T-cell (primary cell): ENCODE measurements at regions not wholly inside any gene's neighbourhood (a gene's known extent, or its start where the extent isn't known, plus 50 kb on each side); places are given as distances from the start of the nearest gene placed in this dataset.

Source experiments
- ATAC-seq, 4 experiments: fragments of 200-7000 bp in 3 of 4; fragments of 150-1000 bp in 1 of 4; cut with Tn5 transposase; replicated peaks in 1 of 4; 1 replicate in 3 of 4; 2 replicates in 1 of 4; pipeline ENCODE4 v1.10.0; 2021; ENCODE audit warnings: moderate library complexity in 3 of 4, mild to moderate bottlenecking in 2 of 4, moderate number of reproducible peaks in 1 of 4
- CTCF ChIA-PET, 2 donors: fragments of 300-600 bp; sonication (Branson Sonifier 250); formaldehyde crosslinking; loops; one replicate each; lab custom pipeline; 2022; ENCODE audit warnings: antibody characterized with exemption in 2 of 2; lab: Charles Lee
- POLR2A ChIA-PET, 2 donors: fragments of 300-600 bp; sonication (Branson Sonifier 250); formaldehyde crosslinking; loops; one replicate each; lab custom pipeline; 2022; ENCODE audit warnings: antibody characterized with exemption in 2 of 2; lab: Charles Lee
- DNase-seq, 35 experiments: peaks; one replicate each; pipeline versions ENCODE4 v3.0.0 to v3.0.0-alpha.2; 2013 to 2023
- H3K27ac ChIP-seq: one replicate; pipeline ENCODE4 v1.5.1; 2013; ENCODE audit warnings: low read length
- H3K27me3 ChIP-seq, 2 experiments: replicated peaks in 1 of 2; 1 replicate in 1 of 2; 2 replicates in 1 of 2; pipeline versions ENCODE4 v1.6.1 to v1.7.0; 2013; ENCODE audit warnings: low read length in 1 of 2, mixed read lengths in 1 of 2; ENCODE audit not compliant: control insufficient read depth in 2 of 2, insufficient read depth in 2 of 2; ENCODE audit errors: extremely low read depth in 1 of 2
- H3K36me3 ChIP-seq, 2 donors: 1 replicate in 1 of 2; 2 replicates in 1 of 2; pipeline versions ENCODE4 v1.6.1 to v1.7.0; 2013; ENCODE audit warnings: low read length in 1 of 2; ENCODE audit not compliant: control insufficient read depth in 2 of 2, insufficient read depth in 1 of 2; ENCODE audit errors: extremely low read depth in 1 of 2
- H3K4me1 ChIP-seq, 2 experiments: 1 replicate in 1 of 2; 2 replicates in 1 of 2; pipeline versions ENCODE4 v1.6.1 to v1.7.0; 2013; ENCODE audit warnings: low read length in 2 of 2, mixed read lengths in 1 of 2; ENCODE audit not compliant: insufficient read depth in 2 of 2, control insufficient read depth in 1 of 2; ENCODE audit errors: extremely low read depth in 1 of 2
- H3K4me3 ChIP-seq, 2 donors: 1 replicate in 1 of 2; 2 replicates in 1 of 2; pipeline versions ENCODE4 v1.5.1 to v1.7.0; 2013; ENCODE audit warnings: mild to moderate bottlenecking in 2 of 2, low read length in 1 of 2, moderate library complexity in 1 of 2; ENCODE audit not compliant: control insufficient read depth in 1 of 2; ENCODE audit errors: extremely low read depth in 1 of 2
- H3K9me3 ChIP-seq: 2 replicates; pipeline ENCODE4 v1.7.0; 2013
- H3K27ac Mint-ChIP-seq, 2 donors: one replicate each; pipeline ENCODE4 v1.8.0; 2020 to 2021; ENCODE audit warnings: mild to moderate bottlenecking in 2 of 2, mixed read lengths in 2 of 2
- H3K27me3 Mint-ChIP-seq, 2 donors: one replicate each; pipeline ENCODE4 v1.8.0; 2021 to 2022; ENCODE audit warnings: mixed read lengths in 2 of 2
- H3K36me3 Mint-ChIP-seq: one replicate; pipeline ENCODE4 v1.8.0; 2021; ENCODE audit warnings: mixed read lengths
- H3K4me1 Mint-ChIP-seq, 3 donors: one replicate each; pipeline ENCODE4 v1.8.0; 2020 to 2022; ENCODE audit warnings: mixed read lengths in 3 of 3, mild to moderate bottlenecking in 1 of 3
- H3K4me3 Mint-ChIP-seq, 3 donors: one replicate each; pipeline ENCODE4 v1.8.0; 2020 to 2022; ENCODE audit warnings: mild to moderate bottlenecking in 3 of 3, mixed read lengths in 3 of 3, moderate library complexity in 3 of 3
- H3K9me3 Mint-ChIP-seq, 3 donors: one replicate each; pipeline ENCODE4 v1.8.0; 2020 to 2022; ENCODE audit warnings: mixed read lengths in 3 of 3
- WGBS: methylation state at CpG from one replicate; pipeline ENCODE4 v1.1.5; 2013; ENCODE audit warnings: missing lambda C conversion rate; ENCODE audit not compliant: insufficient coverage; 5-methylcytosine and 5-hydroxymethylcytosine counted together

GRCh38 chr7:113209449-113210203, 91.3 kb upstream of the SMIM30 start:
- Mint-ChIP-seq H3K4me1 (no peaks in the 10 kb centered on the region), H3K27ac (no peak overlapping the region), H3K9me3 (peaks cover 0 to 3% (median 0%) of the 10 kb centered on the region in 3 donors), H3K4me3 (no peak overlapping the region), H3K36me3 (no peaks in the 10 kb centered on the region), H3K27me3 (no peaks in the 10 kb centered on the region)
- ATAC-seq (no peak), DNase-seq (no peak)
- no peaks in the 10 kb centered on the region for H3K27me3 ChIP-seq
- no peak overlapping the region for H3K27ac ChIP-seq
- no peaks in the 10 kb centered on the region for H3K36me3 ChIP-seq
- WGBS: no CpG with 5 or more reads among the region's 1 CpG
- CTCF ChIA-PET: no interaction called here
- no peaks in the 10 kb centered on the region for H3K9me3 ChIP-seq
- H3K4me1 ChIP-seq: no peaks in the 10 kb centered on the region
- POLR2A ChIA-PET: no interaction called here
- H3K4me3 ChIP-seq: no peak overlapping the region

GRCh38 chr7:113207931-113208330, 89.6 kb upstream of the SMIM30 start:
- H3K4me3 ChIP-seq: no peak overlapping the region
- no peaks in the 10 kb centered on the region for H3K9me3 ChIP-seq
- no peak for DNase-seq
- H3K4me1 ChIP-seq: no peaks in the 10 kb centered on the region
- Mint-ChIP-seq H3K36me3 (no peaks in the 10 kb centered on the region), H3K27me3 (no peaks in the 10 kb centered on the region), H3K4me1 (no peaks in the 10 kb centered on the region), H3K4me3 (no peak overlapping the region), H3K9me3 (peaks cover 0 to 3% (median 0%) of the 10 kb centered on the region in 3 donors), H3K27ac (no peak overlapping the region)
- no peaks in the 10 kb centered on the region for H3K27me3 ChIP-seq
- ChIA-PET CTCF (no interaction called here), POLR2A (no interaction called here)
- no peaks in the 10 kb centered on the region for H3K36me3 ChIP-seq
- no peak overlapping the region for H3K27ac ChIP-seq
- no peak for ATAC-seq
- no CpG with 5 or more reads among the region's 2 CpGs for WGBS

GRCh38 chr7:113207441-113207840, 89.1 kb upstream of the SMIM30 start:
- ATAC-seq (no peak), DNase-seq (no peak)
- Histone ChIP-seq H3K27ac (no peak overlapping the region), H3K36me3 (no peaks in the 10 kb centered on the region), H3K4me3 (no peak overlapping the region), H3K4me1 (no peaks in the 10 kb centered on the region), H3K9me3 (no peaks in the 10 kb centered on the region), H3K27me3 (no peaks in the 10 kb centered on the region)
- CTCF ChIA-PET: no interaction called here
- Mint-ChIP-seq H3K4me3 (no peak overlapping the region), H3K4me1 (no peaks in the 10 kb centered on the region), H3K27ac (no peak overlapping the region), H3K27me3 (no peaks in the 10 kb centered on the region), H3K9me3 (no peaks in the 10 kb centered on the region), H3K36me3 (no peaks in the 10 kb centered on the region)
- no CpG with 5 or more reads among the region's 3 CpGs for WGBS
- POLR2A ChIA-PET: no interaction called here

- Mint-ChIP-seq H3K36me3 (no peaks in the 10 kb centered on the region), H3K27ac (no peak overlapping the region), H3K4me3 (no peak overlapping the region), H3K27me3 (no peaks in the 10 kb centered on the region), H3K4me1 (no peaks in the 10 kb centered on the region), H3K9me3 (no peaks in the 10 kb centered on the region)
- H3K9me3 ChIP-seq: no peaks in the 10 kb centered on the region
- no peak overlapping the region for H3K27ac ChIP-seq
- H3K36me3 ChIP-seq: no peaks in the 10 kb centered on the region
- ChIA-PET CTCF (no interaction called here), POLR2A (no interaction called here)
- ATAC-seq (no peak), DNase-seq (no peak)
- no peaks in the 10 kb centered on the region for H3K4me1 ChIP-seq
- H3K4me3 ChIP-seq: no peak overlapping the region
- no peaks in the 10 kb centered on the region for H3K27me3 ChIP-seq
These were observed 86.1 kb upstream of the SMIM30 start for GRCh38 chr7:113204415-113204814.

GRCh38 chr7:113202284-113202683, 83.9 kb upstream of the SMIM30 start:
- H3K36me3 Mint-ChIP-seq: no peaks in the 10 kb centered on the region
- ChIA-PET POLR2A (interaction anchor here in 1 of 2 donors (0.7 kb wide), 1 partner anchor 619 kb away, joined by 3 read pairs; no protein-coding TSS in a partner anchor), CTCF (no interaction called here)
- no peaks in the 10 kb centered on the region for H3K27me3 ChIP-seq
- H3K27me3 Mint-ChIP-seq: no peaks in the 10 kb centered on the region
- H3K4me1 Mint-ChIP-seq: no peaks in the 10 kb centered on the region
- no peak for ATAC-seq
- no peak for DNase-seq
- H3K4me3 ChIP-seq: no peak overlapping the region
- H3K36me3 ChIP-seq: no peaks in the 10 kb centered on the region
- H3K4me3 Mint-ChIP-seq: no peak overlapping the region
- H3K9me3 Mint-ChIP-seq: no peaks in the 10 kb centered on the region
- no peaks in the 10 kb centered on the region for H3K4me1 ChIP-seq
- H3K27ac Mint-ChIP-seq: no peak overlapping the region
- no peak overlapping the region for H3K27ac ChIP-seq
- H3K9me3 ChIP-seq: no peaks in the 10 kb centered on the region

- Histone ChIP-seq H3K27me3 (no peaks in the 10 kb centered on the region), H3K27ac (no peak overlapping the region), H3K4me1 (no peaks in the 10 kb centered on the region), H3K4me3 (no peak overlapping the region), H3K36me3 (no peaks in the 10 kb centered on the region), H3K9me3 (no peaks in the 10 kb centered on the region)
- Mint-ChIP-seq H3K27ac (no peak overlapping the region), H3K36me3 (no peaks in the 10 kb centered on the region), H3K4me1 (no peaks in the 10 kb centered on the region), H3K27me3 (no peaks in the 10 kb centered on the region), H3K9me3 (no peaks in the 10 kb centered on the region), H3K4me3 (no peak overlapping the region)
- no peak for DNase-seq
- no peak for ATAC-seq
- CTCF ChIA-PET: no interaction called here
- POLR2A ChIA-PET: no interaction called here
- WGBS: no CpG with 5 or more reads among the region's 2 CpGs
These were observed 81.9 kb upstream of the SMIM30 start for GRCh38 chr7:113200281-113200680.

- CTCF ChIA-PET: no interaction called here
These were observed 81.5 kb upstream of the SMIM30 start for GRCh38 chr7:113199841-113200240.

More at GRCh38 chr7:113199841-113200240, 81.5 kb upstream of the SMIM30 start:
- H3K27me3 ChIP-seq: no peaks in the 10 kb centered on the region
- H3K4me1 ChIP-seq: no peaks in the 10 kb centered on the region
- H3K27ac ChIP-seq: no peak overlapping the region
- H3K4me3 ChIP-seq: no peak overlapping the region
- H3K27me3 Mint-ChIP-seq: no peaks in the 10 kb centered on the region
- H3K9me3 Mint-ChIP-seq: no peaks in the 10 kb centered on the region
- H3K9me3 ChIP-seq: no peaks in the 10 kb centered on the region
- no peaks in the 10 kb centered on the region for H3K36me3 Mint-ChIP-seq
- WGBS: no CpG with 5 or more reads among the region's 2 CpGs
- H3K4me3 Mint-ChIP-seq: no peak overlapping the region
- no peak overlapping the region for H3K27ac Mint-ChIP-seq
- ATAC-seq: no peak
- DNase-seq: no peak
- H3K36me3 ChIP-seq: no peaks in the 10 kb centered on the region
- POLR2A ChIA-PET: no interaction called here
- no peaks in the 10 kb centered on the region for H3K4me1 Mint-ChIP-seq
